GM12878 (cell line): ENCODE measurements at regions not wholly inside any gene's neighbourhood (a gene's known extent, or its start where the extent isn't known, plus 50 kb on each side); places are given as distances from the start of the nearest gene placed in this dataset.

Experiments used
- ATAC-seq: fragments of 200-7000 bp; cut with Tn5 transposase; 3 replicates; pipeline ENCODE4 v1.9.1; 2020; ENCODE audit warnings: mild to moderate bottlenecking, moderate library complexity
- BruUV-seq: library from RNA; stranded (reverse); fragments of 400-500 nt; replicated peaks from 2 replicates; lab custom pipeline; 2021; lab: Mats Ljungman, UMichigan
- CTCF ChIA-PET: fragments of 300-600 bp; sonication (Branson Sonifier 250); formaldehyde crosslinking; extraction: SDS; loops from one replicate; lab custom pipeline; 2021; ENCODE audit warnings: inconsistent platforms; lab: Yijun Ruan, JAX
- POLR2A ChIA-PET: fragments of 350-600 bp; formaldehyde crosslinking; extraction: SDS; loops from one replicate; lab custom pipeline; 2021; ENCODE audit warnings: inconsistent platforms; lab: Charles Lee
- RAD21 ChIA-PET: fragments of 300-600 bp; sonication (Branson Sonifier 250); formaldehyde crosslinking; loops from one replicate; lab custom pipeline; 2023; ENCODE audit warnings: antibody characterized with exemption; ENCODE audit not compliant: unreplicated experiment; lab: Charles Lee
- SMC1A ChIA-PET: fragments of 300-600 bp; sonication (Branson Sonifier 250); formaldehyde crosslinking; loops from one replicate; lab custom pipeline; 2023; ENCODE audit not compliant: unreplicated experiment, uncharacterized antibody; lab: Charles Lee
- DNase-seq: peaks from one replicate; pipeline ENCODE4 v3.0.0-alpha.2; 2011; ENCODE audit warnings: low read depth, low spot score
- FAIRE-seq: peaks from 3 replicates; lab custom pipeline; 2011; peaks lifted over from hg19 to GRCh38; lab: Jason Lieb, UNC
- H2AFZ ChIP-seq: 2 replicates; pipeline ENCODE4 v1.6.0; 2011; ENCODE audit warnings: low read depth, low read length, control low read depth; ENCODE audit not compliant: control insufficient read depth
- H3K27ac ChIP-seq: 2 replicates; pipeline ENCODE4 v1.5.1; 2011; ENCODE audit warnings: control low read depth; ENCODE audit not compliant: control insufficient read depth, insufficient read depth
- H3K27me3 ChIP-seq, 2 experiments: replicated peaks in 1 of 2; 2 replicates each; pipeline versions ENCODE4 v1.6.0 to v1.6.1; 2011; ENCODE audit warnings: low read length in 1 of 2; ENCODE audit not compliant: control insufficient read depth in 2 of 2, insufficient read depth in 2 of 2
- H3K36me3 ChIP-seq, 2 experiments: 2 replicates each; pipeline ENCODE4 v1.5.1; 2011; ENCODE audit warnings: low read length in 1 of 2; ENCODE audit not compliant: control insufficient read depth in 2 of 2, insufficient read depth in 2 of 2
- H3K4me1 ChIP-seq: 2 replicates; pipeline ENCODE4 v1.6.1; 2011; ENCODE audit warnings: mild to moderate bottlenecking, low read length, moderate library complexity, mixed read lengths; ENCODE audit not compliant: control insufficient read depth, insufficient read depth
- H3K4me2 ChIP-seq: 2 replicates; pipeline ENCODE4 v1.6.0; 2011; ENCODE audit warnings: control low read depth; ENCODE audit not compliant: control insufficient read depth, insufficient read depth
- H3K4me3 ChIP-seq: fragments of 200-600 bp; sonication (generic); 2 replicates; pipeline ENCODE4 v1.5.1; 2016
- H3K79me2 ChIP-seq: 2 replicates; pipeline ENCODE4 v1.6.0; 2011; ENCODE audit warnings: low read length; ENCODE audit not compliant: control insufficient read depth, insufficient read depth
- H3K9ac ChIP-seq: 2 replicates; pipeline ENCODE4 v1.8.0; 2011; ENCODE audit warnings: low read length, control low read depth, mixed read lengths; ENCODE audit not compliant: control insufficient read depth, insufficient read depth
- H3K9me3 ChIP-seq: replicated peaks from 3 replicates; pipeline ENCODE4 v1.5.1; 2011; ENCODE audit warnings: mild to moderate bottlenecking, low read length; ENCODE audit not compliant: control insufficient read depth, insufficient read depth
- H4K20me1 ChIP-seq: 2 replicates; pipeline ENCODE4 v1.6.0; 2011; ENCODE audit not compliant: control insufficient read depth, insufficient read depth
- ELK1 ChIP-seq: IDR thresholded peaks from 2 replicates; pipeline ENCODE4 v1.6.1; 2012; ENCODE audit warnings: low read depth, low read length, improper control_type of control experiment
- ETV6 ChIP-seq, 2 experiments: fragments of 450-650 bp in 1 of 2; IDR thresholded peaks in 1 of 2; conservative IDR thresholded peaks in 1 of 2; 2 replicates each; pipeline ENCODE4 v1.6.1; 2014; ENCODE audit warnings: antibody characterized with exemption in 1 of 2, borderline replicate concordance in 1 of 2, low read depth in 1 of 2, mild to moderate bottlenecking in 1 of 2, moderate library complexity in 1 of 2
- IRF5 ChIP-seq: fragments of 450-650 bp; IDR thresholded peaks from 2 replicates; pipeline ENCODE4 v1.6.1; 2017; ENCODE audit warnings: borderline replicate concordance
- MTA2 ChIP-seq: fragments of 450-650 bp; IDR thresholded peaks from 2 replicates; pipeline ENCODE4 v1.6.1; 2016; ENCODE audit warnings: low read depth, mild to moderate bottlenecking, moderate library complexity
- MYC ChIP-seq: IDR thresholded peaks from 2 replicates; pipeline ENCODE4 v1.6.1; 2011; ENCODE audit warnings: mild to moderate bottlenecking, low read length, moderate library complexity, inconsistent platforms; ENCODE audit not compliant: insufficient read depth, insufficient replicate concordance, insufficient read length, severe bottlenecking
- NBN ChIP-seq: fragments of 450-650 bp; IDR thresholded peaks from 2 replicates; pipeline ENCODE4 v1.6.1; 2016
- NR2C2 ChIP-seq: IDR thresholded peaks from 2 replicates; pipeline ENCODE4 v1.6.1; 2011; ENCODE audit warnings: borderline replicate concordance, low read depth; ENCODE audit not compliant: control insufficient read depth, insufficient read length
- SKIL ChIP-seq: fragments of 450-650 bp; IDR thresholded peaks from 2 replicates; pipeline ENCODE4 v1.6.1; 2017; ENCODE audit warnings: mild to moderate bottlenecking, low read depth, inconsistent platforms; ENCODE audit not compliant: poor library complexity, severe bottlenecking
- SMARCA5 ChIP-seq: fragments of 450-650 bp; IDR thresholded peaks from 2 replicates; pipeline ENCODE4 v1.6.1; 2017; ENCODE audit warnings: mild to moderate bottlenecking
- SREBF1 ChIP-seq: IDR thresholded peaks from 2 replicates; pipeline ENCODE4 v1.6.1; 2012; ENCODE audit warnings: mild to moderate bottlenecking, low read length
- STAT3 ChIP-seq: IDR thresholded peaks from 2 replicates; pipeline ENCODE4 v1.6.1; 2011; ENCODE audit warnings: low read depth, low read length, improper control_type of control experiment
- ZBED1 ChIP-seq: IDR thresholded peaks from 2 replicates; pipeline ENCODE4 v1.6.1; 2016; ENCODE audit warnings: borderline replicate concordance
- ZZZ3 ChIP-seq: IDR thresholded peaks from 2 replicates; pipeline ENCODE4 v1.6.1; 2011; ENCODE audit warnings: low read depth; ENCODE audit not compliant: control insufficient read depth, insufficient read length
- WGBS: methylation state at CpG from one replicate; pipeline ENCODE4 v1.1.6; 2016; ENCODE audit warnings: low lambda C conversion rate; ENCODE audit not compliant: insufficient replicate concordance, insufficient coverage; ENCODE audit errors: missing lambda C conversion rate; 5-methylcytosine and 5-hydroxymethylcytosine counted together
- in situ Hi-C: fragments of 300-500 bp; cut with MboI; formaldehyde crosslinking; loops from 9 replicates; pipeline ENCODE4 v1.14.3; 2018; ENCODE audit warnings: mixed read lengths
- intact Hi-C: fragments of 100-400 bp; cut with micrococcal nuclease; formaldehyde crosslinking; loops from one replicate; pipeline ENCODE4 v1.14.2; 2022; ENCODE audit not compliant: unreplicated experiment
- TF ChIP-seq, protein P1 (sequence below): IDR thresholded peaks from 2 replicates; pipeline ENCODE4 v1.6.1; 2012; ENCODE audit warnings: low read depth, low read length, improper control_type of control experiment
- TF ChIP-seq, protein P2 (sequence below): fragments of 450-650 bp; IDR thresholded peaks from 2 replicates; pipeline ENCODE4 v1.6.1; 2017; ENCODE audit warnings: mild to moderate bottlenecking

- Histone ChIP-seq H3K4me3 (no peak overlapping the region), H3K27me3 (no peaks in the 10 kb centered on the region), H4K20me1 (no peaks in the 10 kb centered on the region), H3K79me2 (no peaks in the 10 kb centered on the region), H3K9ac (no peak overlapping the region), H3K4me2 (no peak overlapping the region), H3K36me3 (no peaks in the 10 kb centered on the region), H3K27ac (no peak overlapping the region), H3K9me3 (no peaks in the 10 kb centered on the region), H2AFZ (no peak overlapping the region), H3K4me1 (no peaks in the 10 kb centered on the region)
- ATAC-seq (no peak), FAIRE-seq (no peak), DNase-seq (no peak)
- TF ChIP-seq ZBED1 (no peak), NBN (no peak), STAT3 (no peak), SKIL (no peak), IRF5 (no peak), MTA2 (no peak), MYC (no peak), SMARCA5 (no peak), SREBF1 (no peak), ELK1 (no peak), NR2C2 (no peak), ETV6 (conservative IDR thresholded peaks at IDR 0.05 in 1 of 2, IDR thresholded peaks at IDR 0.05 in 1 of 2; ENCODE audit: borderline replicate concordance in 1 of 2, low read depth in 1 of 2) (no peak), ZZZ3 (no peak)
- TF ChIP-seq, protein P1, sequence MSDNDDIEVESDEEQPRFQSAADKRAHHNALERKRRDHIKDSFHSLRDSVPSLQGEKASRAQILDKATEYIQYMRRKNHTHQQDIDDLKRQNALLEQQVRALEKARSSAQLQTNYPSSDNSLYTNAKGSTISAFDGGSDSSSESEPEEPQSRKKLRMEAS, result no peak
- TF ChIP-seq, protein P2, sequence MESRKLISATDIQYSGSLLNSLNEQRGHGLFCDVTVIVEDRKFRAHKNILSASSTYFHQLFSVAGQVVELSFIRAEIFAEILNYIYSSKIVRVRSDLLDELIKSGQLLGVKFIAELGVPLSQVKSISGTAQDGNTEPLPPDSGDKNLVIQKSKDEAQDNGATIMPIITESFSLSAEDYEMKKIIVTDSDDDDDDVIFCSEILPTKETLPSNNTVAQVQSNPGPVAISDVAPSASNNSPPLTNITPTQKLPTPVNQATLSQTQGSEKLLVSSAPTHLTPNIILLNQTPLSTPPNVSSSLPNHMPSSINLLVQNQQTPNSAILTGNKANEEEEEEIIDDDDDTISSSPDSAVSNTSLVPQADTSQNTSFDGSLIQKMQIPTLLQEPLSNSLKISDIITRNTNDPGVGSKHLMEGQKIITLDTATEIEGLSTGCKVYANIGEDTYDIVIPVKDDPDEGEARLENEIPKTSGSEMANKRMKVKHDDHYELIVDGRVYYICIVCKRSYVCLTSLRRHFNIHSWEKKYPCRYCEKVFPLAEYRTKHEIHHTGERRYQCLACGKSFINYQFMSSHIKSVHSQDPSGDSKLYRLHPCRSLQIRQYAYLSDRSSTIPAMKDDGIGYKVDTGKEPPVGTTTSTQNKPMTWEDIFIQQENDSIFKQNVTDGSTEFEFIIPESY, result no peak
- no TSS peak for BruUV-seq
- intact Hi-C loops, result no loop called here
- ChIA-PET CTCF (no interaction called here), RAD21 (no interaction called here), SMC1A (no interaction called here), POLR2A (no interaction called here)
- WGBS, result 21% methylated on average over 6 of the region's 6 CpGs
- in situ Hi-C loops, result no loop called here
Measured at GRCh38 chr1:213925531-213926182, 62.1 kb upstream of the PROX1 start.
